Calu3 (cell line): ENCODE measurements at regions not wholly inside any gene's neighbourhood (a gene's known extent, or its start where the extent isn't known, plus 50 kb on each side); places are given as distances from the start of the nearest gene placed in this dataset.

ENCODE experiments used
- BruUV-seq: library from RNA; stranded (reverse); fragments of 400-500 nt; replicated peaks from 2 replicates; lab custom pipeline; 2021; lab: Mats Ljungman, UMichigan
- CTCF ChIA-PET: fragments of 300-600 bp; sonication (Branson Sonifier 250); formaldehyde crosslinking; loops from one replicate; lab custom pipeline; 2022; ENCODE audit warnings: antibody characterized with exemption; lab: Charles Lee
- DNase-seq: peaks from one replicate; pipeline ENCODE4 v3.0.0; 2022
- H3K27ac Mint-ChIP-seq: one replicate; pipeline ENCODE4 v1.8.0; 2022; ENCODE audit warnings: mixed read lengths; ENCODE audit not compliant: unreplicated experiment
- H3K27me3 Mint-ChIP-seq: one replicate; pipeline ENCODE4 v1.8.0; 2022; ENCODE audit warnings: mixed read lengths; ENCODE audit not compliant: unreplicated experiment
- H3K36me3 Mint-ChIP-seq: one replicate; pipeline ENCODE4 v1.8.0; 2022; ENCODE audit warnings: mild to moderate bottlenecking, moderate library complexity, mixed read lengths; ENCODE audit not compliant: insufficient read depth, unreplicated experiment
- H3K4me1 Mint-ChIP-seq: one replicate; pipeline ENCODE4 v1.8.0; 2022; ENCODE audit warnings: mild to moderate bottlenecking, low read depth, mixed read lengths; ENCODE audit not compliant: unreplicated experiment
- H3K4me3 Mint-ChIP-seq: one replicate; pipeline ENCODE4 v1.8.0; 2022; ENCODE audit warnings: mild to moderate bottlenecking, low read depth, moderate library complexity, mixed read lengths; ENCODE audit not compliant: unreplicated experiment
- H3K9me3 Mint-ChIP-seq: one replicate; pipeline ENCODE4 v1.8.0; 2022; ENCODE audit warnings: low read depth, mixed read lengths; ENCODE audit not compliant: unreplicated experiment
- CTCF ChIP-seq: fragments of 200-600 bp; IDR thresholded peaks from one replicate; pipeline ENCODE4 v1.8.0; 2022; ENCODE audit warnings: antibody characterized with exemption; ENCODE audit not compliant: unreplicated experiment
- intact Hi-C: fragments of 100-400 bp; cut with micrococcal nuclease; formaldehyde crosslinking; loops from one replicate; pipeline ENCODE4 v1.10.0; 2022; ENCODE audit not compliant: unreplicated experiment

DNA sequence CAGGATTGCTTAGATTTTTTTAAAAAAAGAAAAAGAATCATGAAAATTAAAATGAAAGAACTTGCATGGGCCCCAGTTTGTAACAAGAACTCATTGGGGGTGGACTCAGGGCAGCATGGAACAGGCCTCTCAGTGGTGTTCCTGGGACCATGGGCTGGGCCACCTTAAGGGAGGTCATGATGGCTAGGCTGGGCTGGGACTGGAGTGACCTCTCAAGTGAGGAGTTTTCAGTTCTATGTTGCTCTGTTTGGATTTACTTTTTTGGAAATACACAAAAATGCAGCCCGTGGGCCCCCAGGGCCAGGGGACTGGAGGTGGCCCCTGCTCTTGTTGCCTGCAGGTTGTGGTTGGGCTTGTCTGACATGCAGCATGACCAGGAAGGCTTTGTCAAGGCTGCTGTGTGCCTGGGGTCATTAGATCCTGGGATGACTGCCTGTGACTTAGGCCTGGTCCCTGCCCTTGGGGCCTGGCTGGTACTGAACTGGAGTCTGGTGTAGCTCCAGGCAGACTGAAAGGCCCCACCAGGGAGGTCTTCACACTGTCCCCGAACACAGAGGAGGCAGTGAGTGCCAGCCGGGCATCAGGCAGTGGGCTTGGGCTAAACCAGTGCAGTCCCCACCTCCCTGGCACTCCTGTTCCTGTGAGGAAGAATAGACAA is 115.6 kb downstream of the GLI2 start:
- Mint-ChIP-seq H3K27me3 (no peaks in the 10 kb centered on the region), H3K9me3 (peaks cover 2% of the 10 kb centered on the region), H3K4me1 (no peaks in the 10 kb centered on the region), H3K4me3 (no peak overlapping the region), H3K36me3 (no peaks in the 10 kb centered on the region), H3K27ac (no peak overlapping the region)
- TF ChIP-seq CTCF = no peak
- intact Hi-C loops = no loop called here
- no TSS peak for BruUV-seq
- CTCF ChIA-PET = no interaction called here
- DNase-seq = no peak

DNA sequence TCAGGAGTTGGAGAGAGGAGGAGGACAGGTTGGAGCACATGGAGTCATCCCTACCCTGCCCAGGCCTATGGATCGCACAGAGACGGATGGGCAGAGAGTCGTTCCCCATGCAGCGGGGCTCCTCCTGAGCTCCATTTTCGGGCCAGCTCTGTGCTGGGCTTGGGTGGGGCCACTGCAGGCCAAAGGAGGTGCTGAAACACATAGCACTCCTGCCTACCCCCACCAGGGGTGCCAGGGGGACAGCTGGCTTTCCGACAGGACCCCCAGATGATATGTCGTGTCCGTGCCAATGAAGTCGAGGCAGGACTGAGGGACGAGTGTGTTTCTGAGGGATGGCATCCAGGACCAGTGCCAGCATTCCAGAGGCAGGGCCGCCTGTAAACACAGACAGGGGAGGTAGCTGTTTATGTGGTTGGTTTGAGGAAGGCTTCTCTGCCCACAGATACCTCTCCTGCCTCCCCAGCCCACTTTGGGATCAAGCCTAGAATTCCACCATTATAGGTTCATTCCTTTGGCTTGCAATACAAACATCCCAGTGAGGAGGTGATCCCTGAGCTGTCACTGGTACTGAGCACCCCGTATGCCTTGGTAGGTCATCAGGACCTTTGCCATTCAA is 116.6 kb downstream of the GLI2 start:
- no peaks in the 10 kb centered on the region for H3K27me3 Mint-ChIP-seq

GRCh38 chr2:120853306-120854013 is 117.8 kb downstream of the GLI2 start:
- Mint-ChIP-seq H3K9me3 (peaks cover 2% of the 10 kb centered on the region), H3K27ac (no peak overlapping the region), H3K36me3 (no peaks in the 10 kb centered on the region), H3K27me3 (no peaks in the 10 kb centered on the region), H3K4me3 (no peak overlapping the region), H3K4me1 (no peaks in the 10 kb centered on the region)
- TF ChIP-seq CTCF = no peak
- BruUV-seq = no TSS peak
- DNase-seq = no peak
- CTCF ChIA-PET = no interaction called here
- intact Hi-C loops = no loop called here

More for the DNA sequence above, 116.6 kb downstream of the GLI2 start:
- DNase-seq = no peak
- Mint-ChIP-seq H3K27ac (no peak overlapping the region), H3K36me3 (no peaks in the 10 kb centered on the region), H3K9me3 (peaks cover 2% of the 10 kb centered on the region), H3K4me1 (no peaks in the 10 kb centered on the region), H3K4me3 (no peak overlapping the region)
- no peak for TF ChIP-seq CTCF
- intact Hi-C loops = no loop called here
- CTCF ChIA-PET = no interaction called here
- no TSS peak for BruUV-seq

- H3K36me3 Mint-ChIP-seq = no peaks in the 10 kb centered on the region
- no peaks in the 10 kb centered on the region for H3K9me3 Mint-ChIP-seq
- no peak overlapping the region for H3K27ac Mint-ChIP-seq
- DNase-seq = no peak
- no peaks in the 10 kb centered on the region for H3K4me1 Mint-ChIP-seq
- BruUV-seq = no TSS peak
- H3K27me3 Mint-ChIP-seq = no peaks in the 10 kb centered on the region
- intact Hi-C loops = no loop called here
- no peak overlapping the region for H3K4me3 Mint-ChIP-seq
- CTCF ChIA-PET = no interaction called here
- TF ChIP-seq CTCF = no peak
Observed at GRCh38 chr2:120854014-120854620, 118.4 kb downstream of the GLI2 start.
